Pulmonary artery endothelial cell (primary cell): ENCODE measurements at regions not wholly inside any gene's neighbourhood (a gene's known extent, or its start where the extent isn't known, plus 50 kb on each side); places are given as distances from the start of the nearest gene placed in this dataset.

ENCODE experiments used
- DNase-seq: peaks from one replicate; pipeline ENCODE4 v3.0.0-alpha.2; 2011; ENCODE audit warnings: low read depth, low spot score

DNA sequence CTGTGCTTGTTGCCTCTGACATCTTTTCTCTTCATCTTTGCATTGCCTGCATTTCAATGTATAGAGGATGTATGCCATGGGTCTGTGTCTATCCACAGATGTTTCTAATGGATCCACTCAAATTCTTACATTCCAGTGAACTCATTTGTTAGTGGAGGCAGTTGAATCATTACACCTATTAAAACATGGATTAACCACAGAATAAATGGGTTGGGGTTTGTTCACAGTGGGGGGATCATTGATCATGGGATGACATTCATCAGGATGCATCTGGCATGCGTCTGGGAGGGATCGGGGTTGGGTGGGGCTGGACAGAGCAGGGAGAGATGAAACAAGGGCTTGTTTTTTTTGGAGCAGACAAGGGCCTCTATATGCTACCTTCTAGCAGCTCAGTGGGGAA is 182.5 kb downstream of the RHOU start:
- no peak for DNase-seq

DNA sequence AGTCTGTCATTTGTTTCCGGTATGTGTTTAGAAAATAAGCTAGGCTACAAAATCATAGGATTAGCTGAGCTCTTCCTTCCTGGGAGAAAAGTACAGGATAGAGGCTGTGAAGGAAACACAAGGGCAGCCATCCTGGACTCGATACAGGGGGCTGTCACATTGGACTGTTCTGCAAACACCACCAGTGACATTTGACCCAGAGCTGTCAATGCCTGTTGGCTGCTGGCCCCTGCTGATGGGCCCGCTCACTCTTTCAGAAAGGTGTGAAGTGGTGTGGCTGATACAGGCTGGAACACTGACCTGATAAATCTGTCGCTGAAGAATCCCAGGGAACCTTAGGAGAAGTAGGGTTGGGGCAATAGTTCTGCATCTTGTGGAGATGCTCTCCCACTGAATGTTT is 183.1 kb downstream of the RHOU start:
- DNase-seq, result no peak

- DNase-seq, result no peak
These were observed 184.6 kb downstream of the RHOU start for GRCh38 chr1:228919914-228920313.

GRCh38 chr1:228920831-228921230 is 185.6 kb downstream of the RHOU start:
- no peak for DNase-seq

DNA sequence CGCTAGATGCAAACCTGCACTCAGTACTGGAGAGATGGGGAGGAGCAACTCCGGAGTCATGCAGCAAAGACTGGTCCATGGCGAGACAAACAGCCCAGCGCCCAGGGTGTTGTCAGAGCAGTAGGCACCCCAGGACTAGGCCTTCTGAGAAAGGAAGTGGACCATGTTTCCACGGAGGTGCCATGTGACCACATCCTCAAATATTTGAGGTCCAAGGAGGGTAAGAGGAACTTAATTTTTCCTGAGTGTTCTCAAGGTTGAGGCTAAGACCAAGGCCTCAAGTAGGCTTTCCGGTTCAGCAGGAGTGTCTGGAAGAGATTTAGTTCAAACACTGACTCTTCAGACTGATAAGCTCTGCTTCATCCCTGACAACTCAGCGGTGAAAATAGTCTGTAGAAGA is 186.2 kb downstream of the RHOU start:
- no peak for DNase-seq

- DNase-seq, result no peak
These were observed 187.6 kb downstream of the RHOU start for GRCh38 chr1:228922722-228923376.

GRCh38 chr1:228923973-228924686 is 188.9 kb downstream of the RHOU start:
- no peak for DNase-seq

- DNase-seq, result no peak
These were observed 190.4 kb downstream of the RHOU start for GRCh38 chr1:228925691-228926090.

DNA sequence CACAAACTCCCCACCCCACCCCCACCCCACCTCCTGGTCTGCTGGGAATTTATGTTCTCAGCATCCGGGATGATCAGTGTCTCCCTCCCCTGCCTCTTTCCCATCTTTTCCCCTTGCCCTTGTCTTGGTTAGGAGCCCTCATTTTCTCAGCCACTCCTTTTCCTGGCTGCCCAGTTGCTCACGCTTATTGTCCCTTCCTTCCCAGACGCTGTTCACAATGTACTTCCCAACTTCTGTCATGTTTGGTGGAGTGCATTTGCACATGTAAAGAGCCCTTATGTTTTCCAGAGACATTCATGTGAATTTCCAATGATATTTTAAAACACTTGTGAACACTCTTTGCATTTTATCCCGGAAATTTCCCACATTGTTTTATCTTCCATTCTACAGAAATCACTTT is 192.1 kb downstream of the RHOU start:
- DNase-seq, result no peak

GRCh38 chr1:228927946-228928898 is 192.9 kb downstream of the RHOU start:
- DNase-seq, result no peak

GRCh38 chr1:228929476-228930027 is 194.3 kb downstream of the RHOU start:
- DNase-seq, result no peak

DNA sequence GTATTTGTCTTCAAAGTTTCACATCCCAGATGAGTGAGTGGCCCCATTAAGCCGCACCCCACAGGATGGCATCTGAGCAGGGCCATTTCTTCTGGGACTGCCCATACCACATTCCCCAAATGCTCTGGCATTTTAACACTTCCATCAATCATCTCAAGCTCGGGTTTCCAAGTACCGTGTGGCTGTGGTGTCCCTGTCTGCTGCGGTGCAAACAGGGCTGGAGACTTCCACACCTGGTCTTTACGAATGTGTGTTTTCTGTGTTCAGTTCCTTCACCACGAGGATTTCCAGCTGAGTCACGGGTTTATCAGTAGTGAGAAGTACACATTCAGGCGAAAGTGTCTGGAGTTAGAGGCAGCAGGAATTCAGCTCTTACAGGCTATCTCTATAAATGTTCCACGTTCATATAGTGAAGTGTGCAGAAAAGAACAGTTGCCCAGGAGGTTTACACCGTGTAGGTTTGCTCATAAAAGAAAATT is 195.2 kb downstream of the RHOU start:
- DNase-seq, result no peak

- DNase-seq, result no peak
These were observed 198.5 kb downstream of the RHOU start for GRCh38 chr1:228933753-228934152.

DNA sequence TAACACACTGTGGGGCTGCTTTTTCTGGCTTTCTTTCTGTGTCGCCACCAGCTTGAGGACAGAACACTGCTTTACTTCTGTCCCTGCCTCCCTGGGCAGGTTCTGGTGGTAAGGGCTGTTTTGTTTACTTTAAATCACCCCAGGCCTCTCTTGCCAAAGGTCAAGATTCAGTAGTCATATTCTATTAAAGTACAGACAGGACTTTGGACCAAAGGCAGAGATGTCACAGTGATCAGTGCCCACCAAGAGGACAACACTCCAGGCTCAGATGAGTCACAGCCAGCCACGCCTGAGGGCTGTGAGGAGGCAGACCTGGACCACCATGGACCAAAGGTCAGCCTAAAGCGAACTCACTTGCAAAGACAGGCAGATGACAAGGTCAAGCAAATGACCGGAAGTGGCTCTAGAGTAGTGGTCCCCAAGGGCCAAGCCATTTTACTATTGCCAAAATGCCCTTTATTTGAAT is 200.0 kb downstream of the RHOU start:
- no peak for DNase-seq

GRCh38 chr1:228935855-228936727 is 200.8 kb downstream of the RHOU start:
- no peak for DNase-seq

GRCh38 chr1:228936881-228937280 is 201.6 kb downstream of the RHOU start:
- DNase-seq, result no peak

- DNase-seq, result no peak
These were observed 202.1 kb downstream of the RHOU start for GRCh38 chr1:228937351-228937750.

GRCh38 chr1:228937851-228938536 is 202.7 kb downstream of the RHOU start:
- no peak for DNase-seq

DNA sequence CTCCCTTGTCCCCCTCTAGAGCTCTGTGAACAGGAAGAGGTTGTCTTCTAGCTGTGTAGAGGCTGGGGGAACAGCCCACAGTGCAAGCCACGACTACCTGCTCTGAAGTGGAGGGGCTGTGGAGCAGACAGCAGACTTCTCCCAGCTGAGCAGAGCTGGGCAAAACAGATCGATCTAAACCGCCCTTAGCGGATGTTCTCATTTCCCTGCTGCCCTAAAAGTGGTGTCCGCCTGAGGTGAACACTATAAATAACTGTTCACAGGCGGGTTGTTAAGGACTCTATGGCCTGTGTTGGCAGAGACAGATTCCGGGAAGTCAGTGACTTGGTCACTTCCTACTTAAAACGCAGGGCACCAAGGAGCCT is 203.2 kb downstream of the RHOU start:
- DNase-seq, result no peak
